ENCODE measurements at regions not wholly inside any gene's neighbourhood (a gene's known extent, or its start where the extent isn't known, plus 50 kb on each side); places are given as distances from the start of the nearest gene placed in this dataset.

DNA sequence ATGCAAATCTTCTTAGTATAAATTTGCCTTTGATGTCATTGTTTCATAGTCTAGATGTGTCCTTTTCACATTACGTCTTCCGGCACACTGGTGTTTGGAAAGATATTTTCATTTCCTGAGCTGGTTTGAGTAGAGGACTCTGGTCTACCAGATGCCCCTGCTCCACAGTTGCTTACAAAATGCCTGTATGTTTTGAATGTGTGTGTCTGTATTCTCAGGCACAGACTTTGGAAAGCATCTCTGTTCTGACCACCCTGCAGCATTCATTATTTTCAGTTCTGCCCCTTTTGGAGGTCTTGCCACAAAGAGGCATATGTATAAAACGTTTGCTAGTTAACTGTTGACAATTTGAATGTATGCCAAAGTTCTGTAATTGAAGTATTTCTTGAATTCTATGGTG, 236.0 kb upstream of the GOLIM4 start:
- Histone ChIP-seq H3K36me3 (replicated peaks; ENCODE audit: insufficient read depth, low read length) (no peaks in the 10 kb centered on the region), H3K9me2 (replicated peaks; ENCODE audit: insufficient read depth, low read length) (no peaks in the 10 kb centered on the region), H3K4me3 (ENCODE audit: low read length) (no peak overlapping the region), H4K20me1 (ENCODE audit: insufficient read depth, low read length) (no peaks in the 10 kb centered on the region), H3F3A (ENCODE audit: insufficient read depth, low read length) (no peaks in the 10 kb centered on the region), H3K27me3 (replicated peaks; ENCODE audit: insufficient read depth, low read length) (no peaks in the 10 kb centered on the region), H2AFZ (ENCODE audit: low read length) (no peak overlapping the region), H3K4me1 (ENCODE audit: low read length) (no peaks in the 10 kb centered on the region), H3K4me2 (ENCODE audit: low read depth, low read length) (no peak overlapping the region), H3K27ac (ENCODE audit: low read length) (no peak overlapping the region), H3K9ac (ENCODE audit: low read length) (no peak overlapping the region), H3K9me3 (replicated peaks; ENCODE audit: insufficient read depth, low read length) (no peaks in the 10 kb centered on the region), H3K79me2 (ENCODE audit: low read length) (no peaks in the 10 kb centered on the region)
- no peak for DNase-seq
- TF ChIP-seq EZH2phosphoT487 (IDR thresholded peaks at IDR 0.05; ENCODE audit: low read length) = no peak

DNA sequence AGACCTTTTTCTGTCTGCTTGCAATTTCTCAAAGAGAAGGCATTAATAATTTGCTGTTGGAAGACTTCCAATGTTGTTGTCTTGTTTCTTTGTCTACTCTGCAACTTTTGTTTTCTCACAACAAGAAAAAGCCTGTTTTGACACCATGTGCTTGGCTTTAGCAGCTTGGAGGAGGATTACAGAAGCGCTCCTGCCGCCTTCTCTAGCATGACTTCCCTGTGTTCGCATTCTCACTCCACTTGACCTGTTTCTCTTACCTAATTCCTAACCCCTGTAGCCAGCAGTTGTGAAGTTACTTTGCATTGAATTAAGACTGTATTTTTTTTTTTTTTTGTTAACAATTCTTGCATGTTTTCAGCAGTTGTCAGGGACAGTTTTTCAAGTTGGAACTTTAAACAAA, 235.3 kb upstream of the GOLIM4 start:
- H3K4me2 ChIP-seq (ENCODE audit: low read depth, low read length) = no peak overlapping the region
- DNase-seq = no peak
- no peak overlapping the region for H2AFZ ChIP-seq (ENCODE audit: low read length)
- no peaks in the 10 kb centered on the region for H3K36me3 ChIP-seq (replicated peaks; ENCODE audit: insufficient read depth, low read length)
- no peaks in the 10 kb centered on the region for H3F3A ChIP-seq (ENCODE audit: insufficient read depth, low read length)
- H4K20me1 ChIP-seq (ENCODE audit: insufficient read depth, low read length) = no peaks in the 10 kb centered on the region
- no peak overlapping the region for H3K4me3 ChIP-seq (ENCODE audit: low read length)
- no peaks in the 10 kb centered on the region for H3K4me1 ChIP-seq (ENCODE audit: low read length)
- no peaks in the 10 kb centered on the region for H3K9me2 ChIP-seq (replicated peaks; ENCODE audit: insufficient read depth, low read length)
- H3K27me3 ChIP-seq (replicated peaks; ENCODE audit: insufficient read depth, low read length) = no peaks in the 10 kb centered on the region
- H3K9me3 ChIP-seq (replicated peaks; ENCODE audit: insufficient read depth, low read length) = no peaks in the 10 kb centered on the region
- no peaks in the 10 kb centered on the region for H3K79me2 ChIP-seq (ENCODE audit: low read length)
- TF ChIP-seq EZH2phosphoT487 (IDR thresholded peaks at IDR 0.05; ENCODE audit: low read length) (no peak), EZH2 (optimal IDR thresholded peaks at IDR 0.05; ENCODE audit: low read depth, low read length) (no peak)
- TF ChIP-seq, protein P1, sequence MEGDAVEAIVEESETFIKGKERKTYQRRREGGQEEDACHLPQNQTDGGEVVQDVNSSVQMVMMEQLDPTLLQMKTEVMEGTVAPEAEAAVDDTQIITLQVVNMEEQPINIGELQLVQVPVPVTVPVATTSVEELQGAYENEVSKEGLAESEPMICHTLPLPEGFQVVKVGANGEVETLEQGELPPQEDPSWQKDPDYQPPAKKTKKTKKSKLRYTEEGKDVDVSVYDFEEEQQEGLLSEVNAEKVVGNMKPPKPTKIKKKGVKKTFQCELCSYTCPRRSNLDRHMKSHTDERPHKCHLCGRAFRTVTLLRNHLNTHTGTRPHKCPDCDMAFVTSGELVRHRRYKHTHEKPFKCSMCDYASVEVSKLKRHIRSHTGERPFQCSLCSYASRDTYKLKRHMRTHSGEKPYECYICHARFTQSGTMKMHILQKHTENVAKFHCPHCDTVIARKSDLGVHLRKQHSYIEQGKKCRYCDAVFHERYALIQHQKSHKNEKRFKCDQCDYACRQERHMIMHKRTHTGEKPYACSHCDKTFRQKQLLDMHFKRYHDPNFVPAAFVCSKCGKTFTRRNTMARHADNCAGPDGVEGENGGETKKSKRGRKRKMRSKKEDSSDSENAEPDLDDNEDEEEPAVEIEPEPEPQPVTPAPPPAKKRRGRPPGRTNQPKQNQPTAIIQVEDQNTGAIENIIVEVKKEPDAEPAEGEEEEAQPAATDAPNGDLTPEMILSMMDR (IDR thresholded peaks at IDR 0.05; ENCODE audit: low read length) = no peak
- no peak overlapping the region for H3K9ac ChIP-seq (ENCODE audit: low read length)
- H3K27ac ChIP-seq (ENCODE audit: low read length) = no peak overlapping the region

DNA sequence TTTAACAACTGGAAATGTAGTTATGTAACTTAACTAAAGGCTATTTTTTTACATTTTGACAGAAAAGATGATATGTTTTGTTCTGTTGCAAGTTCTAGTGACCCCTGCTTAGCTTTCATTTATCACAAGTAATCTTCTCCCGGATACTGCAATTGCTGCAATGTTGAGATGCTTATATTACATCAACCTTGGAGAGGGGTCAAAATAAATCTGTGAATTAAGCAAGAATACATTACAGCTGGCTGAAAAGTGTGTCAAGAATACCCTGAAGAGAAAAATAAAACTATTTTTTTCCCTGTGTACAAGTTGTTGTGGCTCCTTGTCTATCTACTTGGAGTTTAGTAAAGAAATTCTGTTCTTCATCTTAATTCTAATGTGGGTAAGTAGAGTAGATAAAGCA, 232.1 kb upstream of the GOLIM4 start:
- Histone ChIP-seq H3K9me2 (replicated peaks; ENCODE audit: insufficient read depth, low read length) (no peaks in the 10 kb centered on the region), H3K27me3 (replicated peaks; ENCODE audit: insufficient read depth, low read length) (no peaks in the 10 kb centered on the region), H3K9me3 (replicated peaks; ENCODE audit: insufficient read depth, low read length) (no peaks in the 10 kb centered on the region), H3K4me1 (ENCODE audit: low read length) (no peaks in the 10 kb centered on the region), H2AFZ (ENCODE audit: low read length) (no peak overlapping the region), H4K20me1 (ENCODE audit: insufficient read depth, low read length) (no peaks in the 10 kb centered on the region), H3K36me3 (replicated peaks; ENCODE audit: insufficient read depth, low read length) (no peaks in the 10 kb centered on the region), H3K4me3 (ENCODE audit: low read length) (no peak overlapping the region), H3K4me2 (ENCODE audit: low read depth, low read length) (no peak overlapping the region), H3K79me2 (ENCODE audit: low read length) (no peaks in the 10 kb centered on the region), H3F3A (ENCODE audit: insufficient read depth, low read length) (no peaks in the 10 kb centered on the region), H3K27ac (ENCODE audit: low read length) (no peak overlapping the region), H3K9ac (ENCODE audit: low read length) (no peak overlapping the region)
- no peak for DNase-seq
- no peak for TF ChIP-seq EZH2 (optimal IDR thresholded peaks at IDR 0.05; ENCODE audit: low read depth, low read length)
- TF ChIP-seq, protein P1 (IDR thresholded peaks at IDR 0.05; ENCODE audit: low read length) = no peak
- no peak for TF ChIP-seq EZH2phosphoT487 (IDR thresholded peaks at IDR 0.05; ENCODE audit: low read length)

DNA sequence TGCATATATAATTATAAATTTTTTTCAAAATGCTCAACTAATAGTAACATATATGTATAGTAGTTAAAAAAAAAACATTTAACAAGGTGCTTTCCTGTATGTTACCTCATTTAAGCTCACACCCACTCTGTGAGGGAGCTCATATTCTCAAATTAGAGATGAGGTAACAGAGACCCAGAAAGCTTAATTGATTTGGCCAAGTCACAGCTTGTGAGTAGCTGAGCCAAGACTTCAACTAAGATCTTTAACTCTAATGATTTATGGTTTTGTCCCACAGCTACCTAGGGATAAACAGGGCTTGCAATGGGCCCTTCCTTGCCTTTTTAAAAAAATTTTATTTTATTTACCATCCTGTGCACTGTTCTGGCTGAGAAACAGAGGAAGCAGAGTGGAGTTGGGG, 230.0 kb upstream of the GOLIM4 start:
- H3K9me3 ChIP-seq (replicated peaks; ENCODE audit: insufficient read depth, low read length) = no peaks in the 10 kb centered on the region
- H3K4me2 ChIP-seq (ENCODE audit: low read depth, low read length) = no peak overlapping the region
- no peaks in the 10 kb centered on the region for H3K27me3 ChIP-seq (replicated peaks; ENCODE audit: insufficient read depth, low read length)
- DNase-seq = no peak
- H2AFZ ChIP-seq (ENCODE audit: low read length) = no peak overlapping the region
- no peaks in the 10 kb centered on the region for H3K36me3 ChIP-seq (replicated peaks; ENCODE audit: insufficient read depth, low read length)
- H3F3A ChIP-seq (ENCODE audit: insufficient read depth, low read length) = no peaks in the 10 kb centered on the region
- no peak overlapping the region for H3K9ac ChIP-seq (ENCODE audit: low read length)
- H3K79me2 ChIP-seq (ENCODE audit: low read length) = no peaks in the 10 kb centered on the region
- H3K4me1 ChIP-seq (ENCODE audit: low read length) = no peaks in the 10 kb centered on the region
- TF ChIP-seq, protein P1 (IDR thresholded peaks at IDR 0.05; ENCODE audit: low read length) = no peak
- TF ChIP-seq EZH2 (optimal IDR thresholded peaks at IDR 0.05; ENCODE audit: low read depth, low read length) (no peak), EZH2phosphoT487 (IDR thresholded peaks at IDR 0.05; ENCODE audit: low read length) (no peak)
- H3K4me3 ChIP-seq (ENCODE audit: low read length) = no peak overlapping the region
- H3K9me2 ChIP-seq (replicated peaks; ENCODE audit: insufficient read depth, low read length) = no peaks in the 10 kb centered on the region
- no peak overlapping the region for H3K27ac ChIP-seq (ENCODE audit: low read length)
- no peaks in the 10 kb centered on the region for H4K20me1 ChIP-seq (ENCODE audit: insufficient read depth, low read length)

Data from MM.1S (cell line).